SW 1271 (cell line): ENCODE measurements at regions not wholly inside any gene's neighbourhood (a gene's known extent, or its start where the extent isn't known, plus 50 kb on each side); places are given as distances from the start of the nearest gene placed in this dataset.
"Not testable (repeated sequence)": the region's sequence is repeated elsewhere in the genome, so short reads cannot be mapped to it uniquely, and the experiment has no call there.

ENCODE experiments used
- DNase-seq, 2 experiments: peaks; one replicate each; lab custom pipeline; 2025; lab: John Stamatoyannopoulos, UW

- no peak for DNase-seq
Observed at GRCh38 chr7:68394131-68394530, 1204.1 kb upstream of the AUTS2 start.

DNA sequence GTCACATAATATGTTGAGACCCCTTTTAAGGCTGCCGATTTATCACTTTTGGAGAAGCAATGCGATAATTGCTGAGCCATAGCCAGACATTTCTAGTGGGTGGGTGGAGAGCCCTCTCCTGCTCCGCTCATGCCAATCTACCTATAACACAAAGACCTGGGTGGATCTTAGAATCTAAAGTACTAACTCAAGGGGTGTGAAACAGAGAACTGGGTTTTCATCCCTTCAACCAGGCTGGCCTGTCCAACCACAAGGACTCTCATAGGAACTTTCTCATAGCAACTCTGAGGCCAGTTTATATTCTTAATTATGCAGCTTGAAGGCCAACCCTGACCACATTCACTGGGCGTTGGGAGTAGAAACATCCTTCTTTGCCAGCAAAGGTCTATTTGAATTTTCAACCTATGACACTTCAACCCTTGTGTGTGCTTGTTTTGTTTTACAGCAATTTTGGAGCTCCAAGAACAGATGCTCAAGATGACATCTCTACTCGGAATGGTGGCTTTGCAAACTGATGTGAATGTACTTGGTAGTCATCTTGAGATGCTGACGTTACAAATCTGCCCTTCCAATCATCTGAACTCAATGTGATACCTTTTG is 1198.2 kb upstream of the AUTS2 start:
- DNase-seq = no peak

DNA sequence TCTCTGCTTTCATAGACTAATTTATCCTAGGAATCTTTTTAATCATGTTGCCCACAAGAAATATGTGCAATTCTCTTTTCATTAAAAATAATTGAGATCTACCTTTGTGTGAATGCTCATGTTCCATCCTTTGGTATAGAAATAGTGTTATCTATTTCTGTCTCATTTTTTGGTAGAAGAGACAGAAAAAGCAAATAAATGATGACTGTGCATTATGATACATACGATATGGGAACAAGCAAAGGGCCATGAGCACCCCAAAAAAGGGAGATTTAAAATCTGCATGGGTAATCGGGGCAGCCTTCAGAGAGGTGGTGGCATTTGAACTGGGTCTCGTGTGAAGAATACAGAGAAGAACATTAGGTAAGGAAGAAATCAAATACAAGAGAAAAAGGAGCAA is 1197.5 kb upstream of the AUTS2 start:
- no peak for DNase-seq

- no peak for DNase-seq
Observed at GRCh38 chr7:68401313-68401712, 1197.0 kb upstream of the AUTS2 start.

GRCh38 chr7:68406480-68406879 is 1191.8 kb upstream of the AUTS2 start:
- no peak for DNase-seq

GRCh38 chr7:68407460-68407859 is 1190.8 kb upstream of the AUTS2 start:
- DNase-seq = no peak

DNA sequence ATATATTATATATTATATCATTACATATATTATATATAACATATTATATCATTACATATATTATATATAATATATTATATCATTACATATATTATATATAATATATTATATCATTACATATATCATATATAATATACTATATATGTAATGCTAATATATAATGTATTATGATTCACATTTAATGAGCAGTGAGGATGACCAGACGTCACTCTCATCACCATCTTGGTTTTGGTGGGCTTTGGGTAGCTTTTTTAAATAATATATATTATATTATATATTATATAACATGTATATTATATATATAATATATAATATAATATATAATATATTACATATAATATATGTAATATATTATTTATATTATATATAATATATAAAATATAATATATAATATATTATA is 1189.4 kb upstream of the AUTS2 start:
- DNase-seq = no peak

GRCh38 chr7:68409851-68410250 is 1188.4 kb upstream of the AUTS2 start:
- DNase-seq = no peak

DNA sequence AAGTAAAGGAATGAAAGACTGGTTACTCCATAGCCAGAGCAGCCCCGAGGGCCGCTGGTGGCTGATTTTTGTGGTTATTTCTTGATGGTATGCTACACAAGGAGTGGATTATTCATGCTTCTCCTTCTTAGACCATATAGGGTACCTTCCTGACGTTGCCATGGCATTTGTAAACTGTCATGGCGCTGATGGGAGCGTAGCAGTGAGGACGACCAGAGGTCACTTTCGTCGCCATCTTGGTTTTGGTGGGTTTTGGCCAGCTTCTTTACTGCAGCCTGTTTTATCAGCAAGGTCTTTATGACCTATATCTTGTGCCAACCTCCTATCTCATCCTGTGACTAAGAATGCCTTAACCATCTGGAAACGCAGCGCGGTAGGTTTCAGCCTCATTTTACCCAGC is 1187.6 kb upstream of the AUTS2 start:
- not testable (repeated sequence) for DNase-seq

GRCh38 chr7:68411742-68412141 is 1186.5 kb upstream of the AUTS2 start:
- DNase-seq = no peak

DNA sequence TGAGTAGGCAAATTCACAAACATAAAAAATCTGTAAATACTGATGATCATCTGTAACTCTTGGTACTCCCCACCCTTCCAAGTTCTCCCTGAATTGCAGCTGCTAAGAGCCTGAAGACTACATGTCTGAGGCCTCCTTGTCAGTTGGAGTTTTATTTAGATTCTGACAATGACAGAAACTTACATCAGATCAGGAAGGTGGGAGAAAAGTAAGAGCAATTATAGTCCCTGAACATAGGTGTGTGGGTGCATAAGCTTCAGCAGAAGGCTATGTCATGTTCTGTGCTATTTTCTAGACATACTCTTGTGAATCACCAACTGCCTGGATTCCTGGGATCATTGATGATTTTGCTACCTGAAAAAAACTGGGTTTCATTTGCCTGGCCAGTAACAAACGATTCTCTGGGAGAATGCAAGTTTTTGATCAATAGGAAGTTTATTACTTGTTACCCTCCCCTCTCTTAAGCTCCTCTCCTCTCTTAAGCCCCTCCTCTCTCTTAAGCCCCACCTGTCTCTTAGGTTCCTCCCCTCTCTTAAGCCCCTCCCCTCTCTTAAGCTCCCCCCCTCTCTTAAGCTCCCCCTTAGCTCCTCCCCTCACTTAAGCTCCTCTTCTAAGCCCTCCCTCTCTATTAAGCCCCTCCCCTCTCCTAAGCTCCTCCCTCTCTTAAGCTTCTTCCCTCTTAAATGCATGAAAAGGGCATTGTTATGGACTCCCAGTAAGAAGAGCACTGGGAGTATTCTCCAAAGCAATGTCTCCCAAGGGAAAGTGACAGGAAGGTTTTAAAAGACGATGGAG is 1183.4 kb upstream of the AUTS2 start:
- no peak for DNase-seq

- no peak for DNase-seq
Observed at GRCh38 chr7:68417002-68417401, 1181.3 kb upstream of the AUTS2 start.

DNA sequence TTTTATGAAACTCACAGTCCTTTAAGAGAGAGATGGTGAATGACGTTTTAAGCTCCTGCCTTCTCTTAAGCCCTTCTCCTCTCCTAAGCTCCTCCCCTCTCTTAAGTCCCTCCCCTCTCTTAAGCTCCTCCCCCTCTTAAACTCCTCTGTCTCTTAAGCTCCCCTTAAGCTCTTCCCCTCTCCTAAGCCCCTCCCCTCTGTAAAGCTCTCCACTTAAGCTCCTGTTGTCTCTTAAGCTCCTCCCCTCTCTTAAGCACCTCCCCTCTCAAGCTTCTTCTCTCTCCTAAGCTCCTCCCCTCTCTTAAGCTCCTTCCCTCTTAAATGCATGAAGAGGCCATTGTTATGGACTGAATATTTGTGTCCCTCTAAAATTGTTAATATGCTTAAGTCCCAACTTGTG is 1180.6 kb upstream of the AUTS2 start:
- DNase-seq = no peak

- no peak for DNase-seq
Observed at GRCh38 chr7:68420342-68421192, 1177.7 kb upstream of the AUTS2 start.

GRCh38 chr7:68421712-68422111 is 1176.6 kb upstream of the AUTS2 start:
- no peak for DNase-seq

DNA sequence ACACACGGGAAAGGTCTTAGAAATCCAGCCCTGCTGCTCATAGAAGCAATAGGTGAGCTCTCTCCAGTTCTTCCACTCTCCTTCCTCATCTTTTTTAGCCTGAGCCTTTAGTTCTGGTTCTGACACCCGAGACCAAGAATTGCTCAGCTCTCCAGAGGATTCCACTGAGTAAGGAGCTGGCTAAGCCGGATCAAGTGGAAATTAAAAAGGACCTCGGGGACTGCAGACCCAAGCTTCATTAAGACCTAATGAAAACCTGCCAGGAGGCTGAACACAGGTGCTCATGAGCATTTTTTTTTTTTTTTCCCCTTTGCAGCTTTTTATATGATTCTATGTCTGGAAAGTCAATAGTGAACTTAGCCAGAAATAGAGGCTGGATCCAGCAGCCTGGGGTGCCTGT is 1176.0 kb upstream of the AUTS2 start:
- no peak for DNase-seq

- no peak for DNase-seq
Observed at GRCh38 chr7:68423356-68423755, 1174.9 kb upstream of the AUTS2 start.

GRCh38 chr7:68424658-68425297 is 1173.5 kb upstream of the AUTS2 start:
- no peak for DNase-seq

GRCh38 chr7:68425377-68425776 is 1172.9 kb upstream of the AUTS2 start:
- DNase-seq = no peak

- DNase-seq = no peak
Observed at GRCh38 chr7:68429411-68430117, 1168.7 kb upstream of the AUTS2 start.

GRCh38 chr7:68432585-68432984 is 1165.7 kb upstream of the AUTS2 start:
- no peak for DNase-seq
